ENCODE measurements at regions not wholly inside any gene's neighbourhood (a gene's known extent, or its start where the extent isn't known, plus 50 kb on each side); places are given as distances from the start of the nearest gene placed in this dataset.

DNA sequence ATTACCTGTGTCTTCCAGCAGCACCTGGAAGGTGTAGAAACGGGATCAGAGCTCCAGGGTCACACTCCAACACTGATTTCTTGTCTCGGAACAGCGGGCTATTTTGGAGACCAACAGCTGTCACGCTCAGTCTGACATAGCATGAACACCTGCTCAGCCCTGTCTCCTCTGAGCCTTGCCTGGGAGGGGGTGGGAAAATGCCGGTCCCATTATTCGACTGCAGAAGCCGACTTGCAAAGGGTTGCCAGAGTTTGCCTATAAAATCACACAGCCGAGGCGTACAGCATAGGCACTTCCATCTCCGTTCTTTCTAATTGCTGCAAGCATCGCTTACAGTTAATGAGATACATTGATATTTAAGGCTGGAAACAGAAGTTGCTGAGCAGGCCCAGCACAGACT lies 300.8 kb upstream of the MSX2 start:
- Mint-ChIP-seq H3K27me3 (peaks cover 18% of the 10 kb centered on the region), H3K9me3 (peaks cover 0 to 4% (median 2%) of the 10 kb centered on the region in 3 donors), H3K36me3 (no peaks in the 10 kb centered on the region), H3K27ac (no peak overlapping the region), H3K4me1 (peaks cover 0 to 6% (median 0%) of the 10 kb centered on the region in 3 donors), H3K4me3 (no peak overlapping the region)

DNA sequence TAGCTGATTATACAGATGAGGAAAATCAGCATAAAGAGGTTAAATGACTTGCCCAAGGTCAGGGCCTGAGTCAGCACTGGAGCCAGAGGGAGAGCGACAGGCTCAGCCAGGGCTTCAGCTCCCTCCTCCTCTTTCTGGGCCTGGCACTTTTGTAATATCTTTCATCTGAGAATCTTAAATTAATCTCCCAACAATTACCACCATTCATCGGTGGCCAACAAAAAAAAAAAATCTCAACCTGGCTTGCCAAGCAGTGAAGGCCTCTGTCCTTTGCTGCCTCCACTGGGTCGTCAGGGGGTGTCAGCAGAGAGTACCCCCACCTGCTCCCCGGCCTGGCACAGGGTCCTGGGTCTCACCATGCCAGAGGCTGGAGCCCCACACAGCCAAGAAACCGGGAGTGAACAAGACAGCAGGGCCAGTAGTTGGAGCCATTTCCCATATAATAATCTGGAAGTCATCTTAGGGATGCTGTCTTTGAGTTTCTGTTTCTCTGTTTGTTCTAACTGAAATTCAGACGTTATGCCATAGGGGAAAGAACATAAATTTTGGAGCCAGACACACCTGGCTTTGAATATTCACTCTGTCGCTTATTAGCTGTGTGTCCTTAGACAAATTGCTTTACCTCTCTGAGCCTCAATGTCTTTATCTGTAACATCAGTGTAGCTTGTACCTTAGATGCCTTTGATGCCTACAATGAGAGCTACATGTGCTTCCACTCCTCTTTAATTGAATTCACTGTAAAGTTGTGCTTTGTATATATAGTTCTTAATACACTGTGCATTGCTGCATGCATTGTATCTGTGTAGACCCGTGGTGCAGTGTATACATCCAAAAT lies 299.9 kb upstream of the MSX2 start:
- Mint-ChIP-seq H3K4me1 (peaks cover 0 to 3% (median 0%) of the 10 kb centered on the region in 3 donors), H3K4me3 (no peak overlapping the region), H3K9me3 (peaks cover 0 to 4% (median 2%) of the 10 kb centered on the region in 3 donors), H3K27ac (no peak overlapping the region), H3K36me3 (no peaks in the 10 kb centered on the region), H3K27me3 (peaks cover 12% of the 10 kb centered on the region)

DNA sequence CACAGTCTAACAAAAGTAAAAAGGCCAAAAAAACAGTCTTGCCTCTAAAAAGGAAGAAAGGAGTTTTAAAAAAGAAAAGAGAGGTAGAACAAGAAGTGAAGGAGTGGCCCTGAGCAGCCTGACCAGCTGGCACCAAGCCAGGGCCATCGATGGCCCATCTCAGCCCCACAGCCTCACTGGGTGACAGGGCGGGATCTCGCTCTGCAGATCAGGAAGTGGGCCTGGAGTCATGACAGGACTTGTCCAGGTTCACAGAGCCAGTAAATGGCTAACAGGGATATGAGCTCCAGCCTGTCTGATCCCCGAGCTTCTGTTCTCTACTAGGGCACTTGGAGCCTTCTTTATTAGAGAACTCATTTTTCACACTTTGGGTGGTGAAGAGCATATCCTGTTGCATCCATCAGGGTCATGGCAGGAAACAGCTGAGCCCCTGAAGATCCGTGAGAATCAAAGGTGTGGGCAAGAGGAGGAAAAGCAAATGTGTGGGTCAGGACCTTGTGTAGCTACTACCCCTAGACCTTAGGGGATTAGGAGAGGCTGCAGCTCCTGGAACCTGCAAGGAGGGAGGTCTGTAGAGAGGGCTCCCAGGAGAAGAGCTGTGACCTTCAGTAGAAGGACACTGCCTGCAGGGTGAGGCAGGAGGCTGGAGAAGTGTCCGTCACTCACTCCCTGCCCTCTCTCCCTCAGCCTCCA lies 299.0 kb upstream of the MSX2 start:
- H3K9me3 Mint-ChIP-seq = peaks cover 0 to 4% (median 4%) of the 10 kb centered on the region in 3 donors
- peaks cover 2% of the 10 kb centered on the region for H3K27me3 Mint-ChIP-seq
- no peaks in the 10 kb centered on the region for H3K4me1 Mint-ChIP-seq
- no peak overlapping the region for H3K27ac Mint-ChIP-seq
- H3K4me3 Mint-ChIP-seq = no peak overlapping the region
- no peaks in the 10 kb centered on the region for H3K36me3 Mint-ChIP-seq

DNA sequence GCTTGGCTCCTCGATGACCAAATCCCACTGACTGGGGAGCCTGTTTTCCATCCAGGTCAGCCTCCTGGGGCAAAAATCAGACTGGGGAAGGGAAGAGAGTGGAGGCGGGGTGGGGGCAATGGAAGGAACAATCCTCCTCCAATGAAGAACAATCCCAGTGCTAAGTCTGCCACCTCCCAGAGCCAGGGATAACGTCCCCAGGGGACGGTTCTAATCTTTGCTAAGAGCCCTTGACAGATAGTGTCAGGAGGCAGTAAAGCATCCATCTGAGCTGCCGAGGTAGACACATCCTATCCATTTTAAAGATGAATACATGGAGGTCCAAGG lies 298.5 kb upstream of the MSX2 start:
- Mint-ChIP-seq H3K36me3 (no peaks in the 10 kb centered on the region), H3K27ac (no peak overlapping the region), H3K4me1 (no peaks in the 10 kb centered on the region), H3K9me3 (peaks cover 0 to 4% (median 4%) of the 10 kb centered on the region in 3 donors), H3K4me3 (no peak overlapping the region), H3K27me3 (peaks cover 1% of the 10 kb centered on the region)

DNA sequence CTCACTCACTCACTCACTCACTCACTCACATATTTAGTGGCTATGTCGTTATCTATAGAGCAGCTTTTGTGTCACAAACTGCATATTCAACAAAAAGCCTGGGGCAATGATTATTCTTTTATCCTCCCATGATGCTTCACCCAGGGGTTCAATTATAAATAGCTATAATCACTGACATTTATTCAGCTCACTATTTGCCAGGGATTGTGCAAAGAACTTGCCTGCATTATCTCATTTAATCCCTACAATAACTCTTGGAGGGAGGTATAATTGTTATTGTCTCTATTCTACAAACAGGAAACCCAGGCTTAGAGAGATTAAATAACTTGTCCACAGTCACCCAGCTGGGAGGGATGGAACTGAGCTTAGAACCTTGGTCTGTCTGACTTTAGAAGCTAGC lies 298.0 kb upstream of the MSX2 start:
- Mint-ChIP-seq H3K9me3 (peaks cover 0 to 4% (median 4%) of the 10 kb centered on the region in 3 donors), H3K4me1 (no peaks in the 10 kb centered on the region)

DNA sequence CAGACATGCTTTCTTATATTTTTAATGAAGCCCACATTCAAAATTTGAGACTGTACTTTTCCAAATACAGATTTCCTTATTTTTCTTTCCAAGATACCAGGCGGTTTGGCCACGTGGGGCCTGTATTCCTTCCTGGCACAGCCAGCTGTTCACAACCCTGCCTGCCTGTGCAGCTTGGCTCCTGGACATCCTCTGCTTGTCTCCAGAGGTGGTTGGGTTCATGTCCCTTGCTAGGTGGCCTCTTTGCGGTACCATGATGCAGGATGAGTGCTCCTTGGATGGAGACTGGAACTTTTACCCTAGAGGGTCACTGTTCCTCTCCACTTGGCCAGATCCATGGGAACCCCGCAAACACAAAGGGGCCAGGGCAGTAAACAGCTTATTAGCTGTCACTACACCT lies 297.5 kb upstream of the MSX2 start:
- H3K27ac Mint-ChIP-seq = no peak overlapping the region
- H3K36me3 Mint-ChIP-seq = no peaks in the 10 kb centered on the region
- H3K4me3 Mint-ChIP-seq = no peak overlapping the region
- no peaks in the 10 kb centered on the region for H3K4me1 Mint-ChIP-seq
- peaks cover 0 to 4% (median 4%) of the 10 kb centered on the region in 3 donors for H3K9me3 Mint-ChIP-seq
- H3K27me3 Mint-ChIP-seq = peaks cover 1% of the 10 kb centered on the region

More for the DNA sequence above, 298.0 kb upstream of the MSX2 start:
- H3K27ac Mint-ChIP-seq = no peak overlapping the region
- H3K36me3 Mint-ChIP-seq = no peaks in the 10 kb centered on the region
- H3K27me3 Mint-ChIP-seq = peaks cover 1% of the 10 kb centered on the region
- no peak overlapping the region for H3K4me3 Mint-ChIP-seq

DNA sequence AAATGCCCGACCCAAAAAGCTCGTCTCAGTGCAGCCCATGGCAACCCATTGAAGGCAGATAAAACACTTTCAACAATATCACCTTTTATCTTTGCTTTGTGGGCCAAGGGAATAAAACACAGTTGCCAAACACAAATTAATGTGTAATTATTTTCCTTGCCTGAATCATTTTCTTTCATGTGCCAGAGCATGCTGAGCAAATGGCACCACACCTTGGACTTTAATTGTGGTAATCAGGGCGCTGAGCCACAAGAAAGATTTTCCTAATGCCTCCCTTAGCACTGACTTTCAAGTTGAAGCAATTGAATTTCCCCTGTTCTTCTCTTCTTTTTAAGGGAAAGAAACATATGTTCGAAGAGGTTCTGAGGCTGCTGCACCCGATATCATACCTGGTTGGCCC lies 297.1 kb upstream of the MSX2 start:
- H3K27me3 Mint-ChIP-seq = peaks cover 1% of the 10 kb centered on the region
- no peak overlapping the region for H3K27ac Mint-ChIP-seq
- no peak overlapping the region for H3K4me3 Mint-ChIP-seq
- H3K36me3 Mint-ChIP-seq = no peaks in the 10 kb centered on the region
- H3K9me3 Mint-ChIP-seq = peaks cover 0 to 4% (median 4%) of the 10 kb centered on the region in 3 donors
- no peaks in the 10 kb centered on the region for H3K4me1 Mint-ChIP-seq

DNA sequence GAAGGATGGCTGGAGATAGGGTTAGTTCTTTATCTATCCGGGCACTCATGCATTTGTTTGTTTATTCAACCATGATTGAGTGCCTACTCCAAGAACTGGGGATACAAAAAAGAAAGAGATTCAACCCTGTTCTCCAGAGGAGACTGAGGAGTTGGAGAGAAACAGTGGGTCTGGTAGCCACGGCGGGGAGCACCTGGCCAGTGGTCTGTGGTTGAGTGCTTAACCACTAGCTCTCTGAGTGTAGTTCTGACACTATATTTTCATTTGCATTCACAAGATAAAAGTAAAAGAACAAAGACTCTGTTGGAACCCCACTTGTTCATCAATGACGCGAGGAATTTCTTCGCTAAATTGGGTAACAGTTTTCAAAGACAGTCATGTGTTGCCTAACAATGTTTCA lies 295.5 kb upstream of the MSX2 start:
- Mint-ChIP-seq H3K9me3 (peaks cover 0 to 5% (median 4%) of the 10 kb centered on the region in 3 donors), H3K4me1 (no peaks in the 10 kb centered on the region), H3K36me3 (no peaks in the 10 kb centered on the region), H3K27ac (no peak overlapping the region), H3K4me3 (no peak overlapping the region), H3K27me3 (peaks cover 1% of the 10 kb centered on the region)

DNA sequence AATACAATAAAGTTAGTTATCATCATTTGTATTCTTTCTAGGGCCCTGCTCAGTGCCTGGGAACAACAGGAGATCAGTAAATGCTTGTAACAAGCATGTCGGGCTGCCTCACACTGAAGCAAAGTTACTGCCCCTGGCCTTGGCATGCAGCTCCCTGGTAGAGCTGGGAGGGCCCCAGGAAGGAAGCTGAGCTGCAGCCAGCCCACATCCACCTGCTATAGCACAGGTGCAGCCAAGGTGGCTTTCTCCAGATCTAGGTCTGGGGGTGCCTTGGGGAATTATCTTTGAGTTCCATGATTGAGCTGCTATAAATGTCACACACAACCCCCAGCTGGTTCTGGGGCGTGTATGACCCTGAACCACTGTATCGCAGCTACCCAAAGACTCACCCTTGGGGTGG lies 293.4 kb upstream of the MSX2 start:
- Mint-ChIP-seq H3K27ac (no peak overlapping the region), H3K36me3 (no peaks in the 10 kb centered on the region), H3K4me3 (no peak overlapping the region), H3K27me3 (peaks cover 5% of the 10 kb centered on the region), H3K4me1 (no peaks in the 10 kb centered on the region), H3K9me3 (peaks cover 0 to 8% (median 5%) of the 10 kb centered on the region in 3 donors)

DNA sequence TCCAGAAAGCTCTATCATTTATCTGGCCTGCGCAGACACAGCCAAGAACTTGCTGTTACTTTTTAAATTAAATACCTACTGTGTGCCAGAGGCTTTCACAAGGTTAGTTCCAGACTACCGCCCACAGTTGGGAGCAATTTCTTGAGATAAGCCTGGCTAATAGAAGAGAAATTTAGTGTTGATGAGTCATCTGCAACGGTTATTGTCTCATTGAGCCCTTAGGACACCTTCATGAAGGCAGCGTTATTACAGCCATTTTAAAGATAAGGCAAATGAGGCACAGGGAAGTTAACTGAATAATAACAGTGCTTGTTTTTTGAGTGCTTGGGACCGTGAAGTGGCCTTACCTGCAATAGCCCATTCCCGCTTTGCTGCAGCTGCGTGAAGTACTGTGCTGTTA lies 292.9 kb upstream of the MSX2 start:
- Mint-ChIP-seq H3K36me3 (no peaks in the 10 kb centered on the region), H3K27me3 (peaks cover 5% of the 10 kb centered on the region), H3K9me3 (peaks cover 0 to 9% (median 5%) of the 10 kb centered on the region in 3 donors), H3K27ac (no peak overlapping the region), H3K4me3 (no peak overlapping the region), H3K4me1 (no peaks in the 10 kb centered on the region)

DNA sequence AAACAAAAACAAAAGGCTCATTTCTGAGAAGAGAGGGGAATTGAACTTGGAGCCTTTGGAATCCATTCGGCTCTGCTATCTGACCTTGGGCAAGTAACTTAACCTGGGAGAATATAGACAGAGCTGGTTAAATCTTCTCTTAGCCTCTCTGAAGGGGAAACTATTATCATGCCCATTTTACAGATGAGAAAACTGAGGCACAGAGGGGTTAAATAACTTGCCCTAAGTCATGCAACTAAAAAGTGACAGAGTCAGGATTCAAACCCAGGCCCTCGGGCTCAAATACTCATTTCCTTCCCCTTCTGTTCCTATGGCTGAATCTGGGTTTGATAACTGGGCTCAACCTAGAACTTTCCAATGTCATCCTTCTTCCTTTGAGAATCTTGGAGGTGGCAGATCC lies 291.3 kb upstream of the MSX2 start:
- Mint-ChIP-seq H3K9me3 (peaks cover 0 to 11% (median 9%) of the 10 kb centered on the region in 3 donors), H3K27me3 (peaks cover 3% of the 10 kb centered on the region), H3K36me3 (no peaks in the 10 kb centered on the region), H3K27ac (no peak overlapping the region), H3K4me1 (no peaks in the 10 kb centered on the region), H3K4me3 (no peak overlapping the region)

DNA sequence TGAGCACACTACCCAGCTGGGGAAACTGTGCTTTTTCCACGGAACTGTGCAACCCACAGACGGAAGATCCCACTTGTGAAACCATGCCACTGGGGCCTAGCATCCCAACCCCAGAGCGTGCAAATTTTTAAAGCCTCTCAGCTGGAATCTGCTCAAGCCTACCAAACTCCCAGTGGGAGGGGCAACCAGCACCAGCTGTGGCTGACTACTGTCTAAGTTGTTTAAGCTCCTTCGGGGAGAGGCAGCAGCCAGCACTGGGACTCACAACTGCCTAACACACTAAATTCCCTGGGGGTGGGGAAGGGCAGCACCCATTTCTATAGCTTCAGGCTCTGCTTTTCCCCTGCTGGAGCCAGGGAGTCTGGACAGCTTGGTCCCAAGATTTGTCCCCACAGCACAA lies 287.6 kb upstream of the MSX2 start:
- Mint-ChIP-seq H3K27ac (no peak overlapping the region), H3K27me3 (peaks cover 3% of the 10 kb centered on the region), H3K4me1 (no peaks in the 10 kb centered on the region), H3K9me3 (peaks cover 2 to 11% (median 9%) of the 10 kb centered on the region in 3 donors), H3K36me3 (no peaks in the 10 kb centered on the region), H3K4me3 (no peak overlapping the region)

DNA sequence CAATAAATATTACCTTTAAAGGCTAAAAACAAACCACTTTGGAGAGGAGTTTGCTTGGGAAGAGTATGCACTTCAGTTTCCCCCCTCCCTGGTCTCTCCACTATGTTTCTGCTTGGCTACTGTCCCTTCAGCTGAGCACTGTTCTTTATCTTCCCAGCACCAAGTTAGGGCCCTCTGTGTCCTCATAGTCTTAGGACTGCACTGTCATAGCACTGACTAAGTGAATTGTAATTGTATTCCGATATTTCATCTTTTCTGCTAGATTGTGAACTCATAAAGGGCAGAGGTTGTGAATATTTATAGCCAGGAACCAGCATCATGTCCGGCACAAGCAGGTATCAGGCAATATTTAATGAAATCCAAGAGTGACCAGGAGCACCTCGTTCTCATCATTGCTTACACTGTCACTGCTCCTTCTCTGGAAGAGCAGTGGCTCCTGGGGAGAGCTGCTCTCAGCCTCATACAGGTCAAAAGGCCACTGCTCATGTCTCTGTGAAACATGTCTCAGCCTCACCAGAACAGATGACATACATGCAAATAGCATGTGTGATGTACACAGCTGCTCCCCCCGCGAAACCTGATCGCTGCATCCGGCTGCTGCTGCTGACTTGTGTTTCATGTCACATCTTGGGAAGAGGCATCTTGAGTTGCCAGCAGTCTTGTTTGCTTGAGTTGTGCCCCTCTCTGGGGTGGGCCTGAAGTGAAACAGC lies 279.7 kb upstream of the MSX2 start:
- no peaks in the 10 kb centered on the region for H3K36me3 Mint-ChIP-seq
- H3K27me3 Mint-ChIP-seq = no peaks in the 10 kb centered on the region
- no peak overlapping the region for H3K27ac Mint-ChIP-seq
- H3K4me3 Mint-ChIP-seq = no peak overlapping the region
- no peaks in the 10 kb centered on the region for H3K4me1 Mint-ChIP-seq
- H3K9me3 Mint-ChIP-seq = peaks cover 2 to 7% (median 4%) of the 10 kb centered on the region in 3 donors

DNA sequence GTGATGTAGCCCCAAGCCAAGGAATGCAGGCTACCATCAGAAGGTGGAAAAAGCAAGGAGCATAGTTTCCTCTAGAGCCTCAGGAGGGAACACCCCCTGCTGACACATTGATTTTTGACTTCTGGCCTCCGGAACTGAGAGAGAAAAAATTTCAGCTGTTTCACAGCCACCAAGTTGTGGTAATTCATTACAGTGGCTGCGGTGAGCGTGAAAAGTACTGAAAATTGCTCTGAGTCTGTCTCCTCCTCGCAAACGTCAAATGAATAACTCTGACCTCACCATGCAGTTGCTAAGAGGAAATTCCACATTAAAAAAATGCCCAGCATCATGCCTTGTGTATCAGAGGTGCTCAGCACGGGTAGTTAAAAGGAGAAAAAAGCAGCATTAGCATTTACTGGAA lies 277.9 kb upstream of the MSX2 start:
- Mint-ChIP-seq H3K9me3 (peaks cover 3 to 6% (median 4%) of the 10 kb centered on the region in 3 donors), H3K36me3 (no peaks in the 10 kb centered on the region), H3K27ac (no peak overlapping the region), H3K27me3 (no peaks in the 10 kb centered on the region), H3K4me3 (no peak overlapping the region), H3K4me1 (no peaks in the 10 kb centered on the region)

DNA sequence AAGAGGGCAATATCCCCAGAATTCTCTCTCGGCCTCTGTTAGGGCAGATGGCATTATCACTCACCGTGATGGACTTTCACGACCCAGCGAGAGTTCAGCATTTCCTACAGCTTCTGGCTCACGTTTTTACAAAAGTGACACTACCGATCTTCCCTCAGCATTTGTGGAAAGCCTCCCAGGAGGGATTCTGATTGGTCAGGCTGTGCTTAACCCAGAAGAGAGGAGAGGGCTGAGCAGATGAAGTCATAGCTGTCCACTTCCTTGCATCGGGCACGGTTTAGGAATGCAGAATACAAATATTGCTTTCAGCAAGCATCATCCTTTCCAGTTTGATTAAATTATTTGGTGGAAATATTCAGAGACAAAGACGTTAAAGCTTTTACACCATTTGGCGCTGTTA lies 277.4 kb upstream of the MSX2 start:
- Mint-ChIP-seq H3K9me3 (peaks cover 3 to 6% (median 5%) of the 10 kb centered on the region in 3 donors), H3K27ac (no peak overlapping the region), H3K4me1 (no peaks in the 10 kb centered on the region), H3K27me3 (no peaks in the 10 kb centered on the region), H3K36me3 (no peaks in the 10 kb centered on the region), H3K4me3 (no peak overlapping the region)

All from IgD-negative memory B cell (primary cell).